ENCODE measurements at regions not wholly inside any gene's neighbourhood (a gene's known extent, or its start where the extent isn't known, plus 50 kb on each side); places are given as distances from the start of the nearest gene placed in this dataset.
"Not testable (repeated sequence)": the region's sequence is repeated elsewhere in the genome, so short reads cannot be mapped to it uniquely, and the experiment has no call there.

DNA sequence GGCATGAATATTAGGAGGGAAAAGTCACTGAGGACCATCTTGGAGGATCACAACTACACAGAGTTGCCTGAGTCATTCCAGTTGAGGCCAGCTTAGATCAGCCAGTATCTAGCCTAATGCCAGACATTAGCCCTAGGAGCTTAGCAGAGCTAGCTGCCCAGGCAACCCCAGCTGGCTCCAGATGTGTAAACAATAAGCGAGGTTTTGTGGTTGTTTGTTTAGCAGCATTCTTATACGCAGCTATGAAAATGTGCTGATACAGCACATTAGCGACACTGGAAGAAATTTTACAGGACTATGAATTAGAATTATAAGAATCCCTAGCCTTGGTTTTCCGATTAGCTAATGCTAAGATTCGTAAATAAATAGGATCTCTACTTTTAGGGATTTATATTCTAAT, 59.3 kb downstream of the BTBD3 start:
- no peak for FAIRE-seq
- no peak for DNase-seq (ENCODE audit: low spot score)

DNA sequence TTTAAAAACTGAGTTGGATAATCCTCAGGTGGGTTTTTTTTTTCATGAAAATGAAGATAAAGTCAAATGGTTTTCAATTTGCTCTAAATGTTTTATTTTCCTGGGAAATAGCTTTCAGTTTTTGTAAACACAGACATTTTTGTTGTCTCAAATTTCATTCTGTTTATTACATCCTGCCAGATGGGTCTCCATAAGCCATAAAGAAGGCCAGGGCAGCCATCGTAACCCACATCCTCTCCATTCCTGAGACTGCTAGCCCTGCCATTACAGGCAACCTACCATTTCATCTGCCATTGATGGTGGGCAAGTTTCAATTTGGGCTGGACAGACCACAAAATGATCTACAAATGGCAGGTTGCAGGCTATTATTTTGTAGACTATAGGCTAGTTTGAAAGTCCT, 60.8 kb downstream of the BTBD3 start:
- DNase-seq (ENCODE audit: low spot score) (no peak), FAIRE-seq (no peak)

DNA sequence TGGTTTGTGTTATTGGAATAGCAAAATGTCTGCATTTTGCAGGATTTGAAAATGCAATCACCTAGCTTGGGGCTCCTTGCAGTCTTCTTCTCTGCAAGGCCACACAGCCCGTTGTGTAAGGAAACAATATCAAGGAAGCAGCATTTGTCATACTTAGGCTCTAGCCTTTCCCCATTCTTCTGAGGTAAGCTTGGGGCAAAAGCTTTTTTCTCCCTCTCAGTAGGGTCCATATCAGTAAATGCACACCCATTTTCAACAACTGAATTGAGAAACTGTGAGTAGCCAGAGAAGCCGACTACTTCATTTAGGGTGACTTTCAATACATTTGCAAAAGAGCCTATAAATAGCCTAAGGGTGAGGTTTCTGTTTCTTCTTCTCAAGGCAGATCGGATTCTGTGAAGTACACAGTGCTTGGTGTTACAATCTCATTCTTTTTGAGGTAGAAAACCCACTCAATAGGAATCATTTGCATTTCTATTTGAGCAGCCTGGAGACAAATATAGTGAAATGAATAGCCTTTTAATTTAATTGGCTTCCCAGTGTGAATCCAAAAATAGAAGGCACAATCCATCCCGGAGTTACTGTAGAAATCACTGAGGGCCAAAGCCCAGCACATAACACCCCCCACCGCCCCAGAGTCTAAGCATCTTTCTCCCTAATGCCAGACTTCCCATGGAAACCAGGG, 61.8 kb downstream of the BTBD3 start:
- DNase-seq (ENCODE audit: low spot score): no peak
- FAIRE-seq: no peak

DNA sequence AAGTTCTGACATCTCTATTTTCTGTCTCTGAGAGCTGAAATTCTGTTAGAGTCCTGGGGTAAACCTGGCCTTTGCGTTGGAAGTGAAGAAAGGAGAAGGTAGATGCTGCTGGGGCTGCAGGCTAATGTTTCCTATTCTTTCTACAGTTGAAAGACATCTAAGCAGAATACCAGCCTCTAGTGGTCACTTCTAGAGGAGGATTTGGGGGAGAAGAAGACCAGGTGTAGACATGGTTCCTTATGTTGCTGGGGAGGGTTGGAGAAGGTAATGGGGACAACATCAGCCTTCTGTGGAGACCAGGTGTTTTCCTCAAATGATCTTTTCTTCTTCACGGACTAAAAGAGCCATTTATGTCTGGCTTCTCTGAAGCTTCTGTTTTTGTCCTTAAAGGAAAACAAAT, 62.6 kb downstream of the BTBD3 start:
- DNase-seq (ENCODE audit: low spot score): no peak
- FAIRE-seq: no peak

DNA sequence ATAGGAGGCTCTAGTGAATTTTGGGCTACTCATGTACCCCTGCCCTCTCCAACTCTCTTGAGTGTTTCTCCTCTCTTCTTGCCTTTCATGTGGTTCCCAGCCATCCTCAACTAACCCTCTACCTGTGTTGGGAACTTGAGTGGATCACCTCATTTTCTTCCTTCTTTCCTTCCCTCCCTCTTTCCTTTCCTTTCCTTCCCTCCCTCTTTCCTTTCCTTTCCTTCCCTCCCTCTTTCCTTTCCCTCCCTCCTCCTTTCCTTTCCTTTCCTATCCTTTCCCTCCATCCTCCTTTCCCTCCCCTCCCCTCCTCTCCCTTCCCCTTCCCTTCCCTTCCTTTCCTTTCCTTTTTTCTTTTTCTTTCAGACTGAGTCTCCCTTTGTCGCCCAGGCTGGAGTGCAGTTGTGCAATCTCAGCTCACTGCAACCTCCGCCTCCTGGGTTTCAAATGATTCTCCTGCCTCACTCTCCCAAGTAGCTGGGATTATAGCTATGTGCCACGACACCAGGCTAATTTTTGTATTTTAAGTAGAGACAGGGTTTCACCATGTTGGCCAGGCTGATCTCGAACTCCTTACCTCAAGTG, 63.8 kb downstream of the BTBD3 start:
- no peak for FAIRE-seq
- DNase-seq (ENCODE audit: low spot score): no peak

DNA sequence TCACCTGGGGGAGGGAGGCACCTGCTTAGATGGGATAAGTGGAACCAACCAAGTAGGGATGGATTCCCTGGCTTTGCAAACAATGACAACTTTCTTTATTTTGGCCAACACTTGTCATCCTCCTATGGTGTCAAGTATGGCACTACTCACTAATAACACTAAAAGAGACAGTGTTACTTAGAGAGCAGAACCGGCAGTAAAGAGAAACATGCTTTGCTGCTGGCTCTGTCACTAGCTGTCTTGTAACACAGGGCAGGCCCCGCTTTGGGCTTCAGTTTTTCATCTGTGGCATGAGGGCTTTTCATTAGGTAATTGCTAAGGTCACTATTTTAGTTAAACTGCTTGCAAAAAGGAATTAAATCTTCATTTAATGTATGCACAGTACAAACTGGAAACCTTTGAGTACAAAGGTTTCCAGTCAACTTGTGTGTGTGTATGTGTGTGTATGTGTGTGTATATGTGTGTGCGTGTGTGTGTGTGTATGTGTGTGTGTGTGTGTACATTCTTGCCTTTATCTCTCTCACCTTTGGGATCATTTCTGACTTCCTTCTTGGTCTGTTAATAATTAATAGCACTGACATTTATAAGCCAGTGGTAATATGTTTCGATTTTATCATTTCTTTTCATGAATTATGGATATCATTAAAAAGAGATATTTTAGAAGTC, 64.7 kb downstream of the BTBD3 start:
- no peak for DNase-seq (ENCODE audit: low spot score)

DNA sequence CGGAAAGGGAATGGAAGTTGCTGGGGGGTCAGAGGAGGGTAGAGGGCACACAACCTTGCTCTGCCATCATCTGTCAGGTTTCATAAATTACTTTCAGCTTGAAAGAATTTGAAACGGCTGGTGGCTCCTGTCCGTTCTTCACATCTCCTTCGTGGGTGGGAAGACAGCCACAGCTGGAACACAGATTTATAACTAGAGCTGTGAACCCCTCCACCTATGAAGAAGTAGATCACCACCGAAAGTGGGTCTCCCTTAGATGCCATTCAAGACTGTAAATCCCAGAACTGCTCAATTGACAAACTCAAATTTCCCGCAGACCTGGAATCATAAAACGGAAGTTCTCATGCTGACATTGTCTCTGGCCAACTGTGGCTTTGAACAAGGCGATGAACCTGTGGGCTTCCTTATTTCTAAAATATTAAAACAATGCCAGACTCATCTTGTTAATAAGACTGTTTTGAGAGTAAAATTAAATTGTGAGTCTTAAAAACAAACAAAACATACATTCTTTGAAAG, 65.3 kb downstream of the BTBD3 start:
- DNase-seq (ENCODE audit: low spot score): no peak
- no peak for FAIRE-seq

More for the DNA sequence above, 64.7 kb downstream of the BTBD3 start:
- no peak for FAIRE-seq

DNA sequence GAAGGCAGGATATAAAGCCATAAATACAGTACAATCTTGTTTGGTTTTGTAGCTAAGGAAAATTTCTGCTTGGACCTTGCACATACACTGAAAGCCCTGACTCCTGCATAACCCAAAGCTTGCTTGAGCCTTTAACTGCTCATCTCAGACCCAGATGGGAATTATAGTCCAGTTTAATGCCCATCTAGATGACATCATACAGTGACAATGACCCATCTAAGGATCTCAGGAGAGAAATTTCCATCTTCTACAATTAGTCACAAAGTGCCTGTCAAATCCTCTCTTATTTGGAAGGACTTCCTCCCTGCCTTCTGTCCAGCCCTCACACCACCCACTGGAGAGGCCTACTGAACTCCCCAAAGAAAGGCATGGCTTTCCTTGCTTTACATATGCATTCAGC, 69.3 kb downstream of the BTBD3 start:
- FAIRE-seq: no peak
- no peak for DNase-seq (ENCODE audit: low spot score)

DNA sequence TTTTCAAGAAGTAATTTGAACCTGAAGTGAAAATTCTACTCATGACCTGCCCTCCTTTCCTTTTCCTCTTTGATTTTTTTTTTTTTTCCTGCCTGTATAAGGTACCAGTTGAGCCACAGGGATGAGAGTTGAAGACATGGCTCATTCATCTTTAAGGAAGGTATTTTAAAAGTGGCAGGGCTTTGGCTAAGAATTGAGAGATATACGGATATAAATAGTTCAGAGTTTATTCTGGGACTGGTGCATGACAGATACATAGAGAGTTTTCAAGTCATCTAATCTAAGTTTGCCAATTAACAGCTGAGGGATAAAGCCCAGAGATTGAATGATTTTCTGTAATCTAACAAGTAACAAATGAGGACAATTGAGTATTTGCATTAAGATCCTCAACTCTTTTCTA, 69.8 kb downstream of the BTBD3 start:
- FAIRE-seq (no peak), DNase-seq (ENCODE audit: low spot score) (no peak)

DNA sequence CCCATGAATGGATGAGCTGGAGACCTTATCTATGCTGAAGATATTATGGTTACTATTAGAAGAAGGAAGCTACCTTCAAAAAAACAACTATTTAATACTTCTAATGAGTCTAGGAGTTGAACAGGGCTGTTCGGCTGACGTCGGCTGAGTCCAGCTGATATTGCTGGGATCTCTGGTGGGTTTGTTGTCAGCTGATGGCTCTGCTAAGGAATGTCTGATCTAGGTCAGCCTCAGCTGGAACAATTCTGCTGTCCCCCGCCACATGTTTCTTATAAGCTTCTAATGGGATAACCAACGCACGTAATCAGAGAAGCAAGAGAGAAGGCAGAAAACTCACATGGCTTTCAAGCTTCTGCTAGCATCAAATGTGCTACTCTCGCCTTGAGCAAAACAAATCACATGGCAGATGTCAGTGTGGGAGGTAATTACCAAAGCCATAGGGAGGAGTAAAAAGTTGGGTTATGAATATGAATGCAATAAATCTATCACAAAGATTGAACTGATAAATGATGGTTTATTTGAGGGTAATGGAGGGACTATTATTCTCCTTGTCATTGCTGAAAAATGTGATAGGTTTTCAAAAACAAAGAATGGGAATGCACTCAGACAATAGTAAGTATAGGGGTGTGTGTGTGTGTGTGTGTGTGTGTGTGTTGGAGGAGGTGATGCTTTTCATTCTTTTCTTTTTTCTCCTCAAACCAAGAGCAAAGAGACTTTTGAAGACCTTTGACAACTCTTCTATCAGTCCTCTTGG, 71.5 kb downstream of the BTBD3 start:
- DNase-seq (ENCODE audit: low spot score) (no peak), FAIRE-seq (no peak)

DNA sequence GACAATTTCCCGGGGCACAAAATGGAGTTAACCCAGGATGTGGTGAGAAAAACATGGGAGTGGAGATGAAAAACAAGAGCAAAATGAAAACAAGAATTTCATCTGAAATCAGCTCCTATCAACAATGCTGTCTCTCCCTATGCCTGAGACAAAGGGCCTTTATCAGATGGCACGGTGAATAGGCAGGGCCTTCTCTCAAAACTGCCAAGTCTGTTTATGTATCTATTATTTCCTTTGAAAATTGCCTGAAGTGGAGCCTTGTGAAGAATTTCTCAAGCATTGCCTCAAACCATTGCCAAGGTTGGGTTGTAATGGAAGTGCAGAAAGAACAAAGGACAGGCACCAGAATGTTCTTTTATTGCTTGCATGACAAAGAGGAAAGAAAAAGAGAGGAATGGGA, 74.7 kb downstream of the BTBD3 start:
- no peak for FAIRE-seq

DNA sequence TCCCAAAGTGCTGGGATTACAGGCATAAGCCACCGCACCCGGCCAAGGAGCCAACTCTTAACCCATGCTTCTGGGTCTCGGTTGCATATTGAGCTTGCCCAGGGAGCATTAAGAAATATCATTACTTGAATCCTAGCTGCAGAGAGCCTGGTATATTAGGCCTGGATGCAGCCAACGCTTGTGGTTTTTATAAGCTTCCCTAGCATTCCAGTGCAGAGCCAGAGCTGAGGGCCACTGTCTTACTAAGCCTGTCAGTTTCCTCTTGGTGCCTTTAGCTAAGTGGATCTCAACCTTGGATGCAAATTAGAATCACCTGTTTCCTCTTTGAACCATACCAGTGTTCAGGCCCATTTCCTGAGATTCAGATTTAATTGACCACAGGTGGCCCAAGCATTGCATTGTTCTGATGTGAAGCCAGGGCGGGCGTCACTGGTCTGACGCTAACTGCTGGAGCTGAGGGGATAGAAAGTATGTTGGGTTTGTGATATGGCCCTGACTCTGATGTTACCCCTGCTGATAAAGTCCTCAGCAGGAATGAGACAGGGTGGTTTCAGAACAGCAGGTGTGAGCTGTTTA, 76.3 kb downstream of the BTBD3 start:
- no peak for DNase-seq (ENCODE audit: low spot score)
- no peak for FAIRE-seq

More for the DNA sequence above, 74.7 kb downstream of the BTBD3 start:
- DNase-seq (ENCODE audit: low spot score): no peak

DNA sequence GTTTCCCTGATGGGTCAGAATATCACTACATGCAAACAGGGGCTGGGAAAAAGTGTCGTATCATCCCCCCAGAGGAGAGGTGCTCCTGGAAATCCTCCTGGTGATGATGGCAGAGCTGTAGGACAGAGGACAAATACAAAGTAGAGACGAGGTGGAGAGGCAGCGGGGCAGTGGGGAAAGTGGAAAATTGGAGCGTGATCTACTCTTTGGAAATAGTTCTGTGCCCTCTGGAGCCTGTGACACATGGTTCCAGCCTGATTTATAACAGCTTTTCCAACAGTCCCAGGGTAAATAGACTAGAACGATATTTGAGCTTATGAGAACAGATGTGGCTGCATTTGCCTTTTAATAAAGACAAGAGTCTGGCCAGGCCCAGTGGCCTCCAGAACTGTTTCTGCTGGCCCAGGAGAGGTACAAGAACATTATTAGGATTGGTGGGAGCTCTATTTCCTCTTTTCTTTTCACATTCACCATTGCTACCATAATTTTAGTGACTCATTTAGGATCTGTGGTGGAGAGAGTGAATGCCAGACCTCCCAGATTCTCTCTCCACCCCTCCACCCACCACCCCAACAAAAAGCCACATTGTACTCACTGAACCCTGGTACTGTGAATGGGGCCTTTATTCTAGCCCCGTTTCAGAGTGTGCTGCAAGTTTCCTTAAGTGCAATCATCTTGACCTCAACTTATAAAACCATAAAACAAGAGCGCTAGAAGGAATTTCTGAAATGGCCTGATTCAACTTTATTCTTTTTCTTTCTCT, 78.3 kb downstream of the BTBD3 start:
- no peak for FAIRE-seq
- no peak for DNase-seq (ENCODE audit: low spot score)

DNA sequence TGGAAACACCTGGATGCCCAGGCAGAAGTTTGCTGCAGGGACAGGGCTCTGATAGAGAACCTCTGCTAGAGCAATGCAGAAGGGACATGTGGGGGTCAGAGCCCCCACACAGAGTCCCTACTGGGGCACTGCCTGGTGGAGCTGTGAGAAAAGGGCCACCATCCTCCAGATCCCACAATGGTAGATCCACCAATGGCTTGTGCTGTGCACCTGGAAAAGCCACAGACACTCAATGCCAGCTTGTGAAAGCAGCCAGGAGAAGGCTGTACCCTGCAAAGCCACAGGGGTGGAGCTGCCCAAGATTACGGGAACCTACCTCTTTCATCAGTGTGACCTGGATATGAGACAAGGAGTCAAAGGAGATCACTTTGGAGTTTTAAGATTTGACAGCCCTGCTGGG, 87.1 kb downstream of the BTBD3 start:
- DNase-seq (ENCODE audit: low spot score); FAIRE-seq: not testable (repeated sequence)

DNA sequence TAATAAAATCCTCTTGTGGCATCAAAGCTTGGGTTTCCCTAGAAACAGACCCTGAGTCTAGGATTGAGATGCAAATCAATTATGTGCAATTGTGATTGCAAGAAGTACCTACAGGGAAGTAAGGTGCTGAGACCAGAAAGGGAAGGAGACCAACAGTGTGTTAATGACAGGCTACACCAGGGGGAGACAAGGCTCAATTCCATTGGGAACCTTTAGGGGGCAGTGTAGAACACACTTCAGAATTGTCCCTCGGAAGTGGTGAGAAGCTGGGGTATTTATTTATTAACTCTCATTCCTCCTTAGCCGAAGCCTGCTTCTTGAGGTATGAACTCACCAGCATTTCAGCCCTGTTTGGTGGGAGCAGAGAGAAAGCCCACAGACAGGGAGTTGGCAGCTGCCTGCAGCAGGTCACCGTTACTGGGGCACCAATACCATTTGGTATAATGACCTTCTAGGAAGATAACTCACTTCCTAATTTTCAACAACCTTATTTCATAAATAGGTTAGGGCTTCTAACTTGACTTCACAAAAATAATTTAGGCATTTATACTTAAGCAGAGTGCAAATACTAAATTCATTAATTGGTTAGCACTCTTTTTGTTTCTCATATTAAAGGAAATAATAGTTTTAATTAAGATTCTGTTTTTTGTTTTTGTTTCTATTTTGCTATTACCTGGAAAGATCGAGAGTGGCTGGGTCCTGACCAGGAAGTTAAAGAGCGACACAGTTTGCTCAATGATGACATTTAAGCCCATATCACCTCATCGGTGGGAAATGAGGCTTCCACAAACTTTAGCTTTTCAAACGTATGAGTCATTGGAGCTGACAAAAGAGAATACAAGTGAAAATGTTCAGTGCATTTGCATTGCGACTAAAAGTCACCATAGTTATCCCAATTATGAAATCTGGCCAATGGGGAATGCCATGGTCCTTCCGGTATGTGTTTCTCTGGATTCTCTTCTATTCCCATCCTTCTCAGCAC, 94.8 kb downstream of the BTBD3 start:
- FAIRE-seq: no peak

DNA sequence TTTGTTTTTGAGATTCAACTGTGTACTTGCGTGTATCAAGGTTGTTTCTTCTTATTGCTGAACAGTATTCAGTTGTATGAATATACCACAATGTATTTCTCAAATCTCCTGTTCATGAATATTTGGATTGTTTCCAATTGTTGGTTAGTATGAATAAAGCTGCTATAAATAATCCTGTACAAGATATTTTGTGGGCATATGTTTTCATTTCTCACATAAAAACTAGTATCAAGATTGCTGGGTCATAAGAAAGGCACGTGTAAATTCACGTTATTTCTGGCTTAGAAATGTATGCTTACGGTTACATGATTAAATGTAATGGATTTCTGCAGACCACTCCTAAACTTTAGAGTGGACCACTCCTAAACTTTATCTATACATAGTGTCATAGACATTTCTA, 96.6 kb downstream of the BTBD3 start:
- FAIRE-seq: no peak
- no peak for DNase-seq (ENCODE audit: low spot score)

More for the DNA sequence above, 94.8 kb downstream of the BTBD3 start:
- peak; percentile 51 for DNase-seq (ENCODE audit: low spot score)

DNA sequence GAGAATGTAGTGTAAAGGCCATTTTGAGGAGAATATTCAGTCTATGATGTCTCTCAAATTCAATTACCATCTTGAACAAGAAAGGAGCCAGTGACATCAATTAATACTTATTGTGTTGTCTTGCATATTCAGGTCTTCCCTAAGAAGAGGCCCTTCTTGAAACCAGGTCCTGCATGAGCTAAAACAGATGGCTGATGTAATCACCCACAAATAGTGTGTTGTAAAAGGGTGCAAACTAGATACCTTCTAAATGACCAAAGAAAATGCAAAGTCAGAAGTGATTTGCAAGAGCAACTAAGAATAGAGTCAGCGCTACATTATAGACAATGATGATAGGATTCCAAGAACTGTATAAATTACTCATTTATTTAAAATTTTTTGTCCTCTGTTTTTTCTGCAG, 97.0 kb downstream of the BTBD3 start:
- no peak for FAIRE-seq
- DNase-seq (ENCODE audit: low spot score): no peak

DNA sequence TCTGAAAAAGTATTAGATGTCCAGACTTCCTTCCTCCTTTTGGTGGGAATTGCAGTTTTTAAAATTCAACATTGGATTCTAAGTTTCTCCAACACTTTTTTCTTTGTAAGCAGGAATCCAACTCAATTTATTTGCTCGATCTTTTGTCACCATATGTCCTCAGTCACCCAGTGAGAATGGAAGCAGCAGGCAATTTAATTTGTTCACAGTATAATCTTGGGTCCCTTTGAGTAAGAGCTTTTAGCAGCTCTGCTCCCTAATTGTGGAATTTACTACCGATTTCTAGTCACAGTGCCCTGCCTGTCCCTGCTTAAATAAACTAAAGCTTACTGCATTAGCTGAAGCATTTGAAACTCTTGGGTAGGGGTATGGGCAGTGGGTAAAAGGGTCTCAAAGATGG, 98.6 kb downstream of the BTBD3 start:
- DNase-seq (ENCODE audit: low spot score): no peak
- no peak for FAIRE-seq

DNA sequence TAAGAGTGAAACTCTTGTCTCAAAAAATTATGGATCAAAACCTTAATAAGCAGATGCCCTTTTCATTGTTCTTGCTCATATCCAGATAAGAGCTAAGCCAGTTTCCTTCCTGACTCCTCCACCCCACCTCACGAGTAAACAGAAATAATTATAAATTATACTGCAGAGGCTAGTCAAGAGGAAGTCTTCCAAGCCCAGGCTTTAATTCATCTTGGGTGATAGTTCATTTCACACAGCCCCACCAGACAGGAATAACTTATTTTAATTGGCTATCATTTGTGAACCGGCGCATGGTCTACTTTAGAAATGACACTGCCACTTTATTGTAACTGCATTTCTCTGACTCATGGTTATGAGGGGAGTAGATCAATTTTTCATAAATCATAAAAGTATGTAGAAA, 102.0 kb downstream of the BTBD3 start:
- FAIRE-seq: no peak
- no peak for DNase-seq (ENCODE audit: low spot score)

DNA sequence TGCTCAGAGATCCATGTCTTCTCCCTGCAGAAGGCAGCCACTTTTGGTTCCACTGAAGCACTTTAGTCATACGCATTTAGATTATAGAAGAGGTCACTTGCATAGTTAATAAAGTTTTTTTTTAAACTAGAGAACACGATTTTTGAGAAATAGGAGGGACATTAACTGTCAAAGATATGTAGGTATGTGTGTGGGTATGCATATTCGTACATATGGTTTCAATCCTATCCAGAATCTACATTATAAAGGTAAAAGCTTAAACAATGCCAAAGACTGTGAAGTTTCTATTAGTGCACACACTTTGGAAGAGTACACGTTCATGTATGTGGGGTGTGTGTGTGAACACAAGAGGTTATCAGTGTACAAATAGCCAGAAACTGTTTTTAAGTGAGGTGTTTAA, 103.2 kb downstream of the BTBD3 start:
- no peak for DNase-seq (ENCODE audit: low spot score)
- FAIRE-seq: no peak

All from RCC 7860 (cell line).